ENCODE measurements at regions not wholly inside any gene's neighbourhood (a gene's known extent, or its start where the extent isn't known, plus 50 kb on each side); places are given as distances from the start of the nearest gene placed in this dataset.

DNA sequence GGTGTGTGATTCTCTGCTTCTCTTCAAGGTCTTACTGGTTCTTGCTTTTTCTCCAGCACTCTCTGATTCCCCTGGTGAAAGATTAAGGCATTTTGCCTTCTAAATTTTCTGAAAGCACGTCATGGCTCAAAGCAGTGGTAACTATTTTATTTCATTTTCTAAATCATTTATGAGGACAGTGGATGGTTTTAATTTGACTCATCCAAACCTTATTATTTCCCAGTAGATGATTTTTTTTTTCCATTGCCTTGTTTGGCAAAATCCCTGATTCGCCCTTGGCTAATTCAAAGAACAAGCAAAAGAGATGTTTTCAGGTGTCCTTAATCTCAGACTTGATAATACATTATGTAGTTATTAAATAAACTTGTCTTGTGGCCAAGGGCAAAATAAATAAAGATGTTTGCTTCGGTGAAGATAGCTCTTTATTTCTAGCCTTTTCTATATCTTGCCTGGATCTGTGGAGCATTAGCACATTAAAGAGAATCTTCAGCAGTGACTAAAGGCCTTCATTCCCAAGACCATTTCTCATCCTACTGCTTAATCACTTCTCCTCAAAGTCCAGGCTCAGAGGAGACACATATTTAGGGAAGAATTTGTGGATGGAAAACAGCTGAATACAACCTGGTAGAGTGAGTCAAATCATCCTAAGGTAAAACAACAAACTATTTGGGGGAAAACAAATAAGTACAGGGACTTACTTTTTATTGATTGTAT is 359.8 kb downstream of the DUSP10 start:
- DNase-seq = no peak

DNA sequence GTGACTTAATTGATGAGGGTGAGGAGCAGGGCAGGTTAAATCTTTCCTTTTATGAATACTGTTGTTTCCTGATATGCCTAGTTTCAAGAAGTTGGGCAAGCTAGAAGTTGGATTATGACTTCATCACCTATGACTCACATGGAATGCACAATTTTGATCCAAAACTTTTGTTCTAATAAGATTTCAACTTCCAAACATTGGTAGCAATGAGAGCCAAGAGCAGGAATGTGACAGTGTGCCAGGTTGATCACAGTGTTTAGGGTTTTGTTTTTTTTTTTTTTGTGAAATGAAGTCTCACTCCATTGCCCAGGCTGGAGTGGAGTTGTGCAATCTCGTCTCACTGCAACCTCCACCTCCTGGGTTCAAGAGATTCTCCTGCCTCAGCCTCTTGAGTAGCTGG is 349.4 kb downstream of the DUSP10 start:
- DNase-seq = no peak

DNA sequence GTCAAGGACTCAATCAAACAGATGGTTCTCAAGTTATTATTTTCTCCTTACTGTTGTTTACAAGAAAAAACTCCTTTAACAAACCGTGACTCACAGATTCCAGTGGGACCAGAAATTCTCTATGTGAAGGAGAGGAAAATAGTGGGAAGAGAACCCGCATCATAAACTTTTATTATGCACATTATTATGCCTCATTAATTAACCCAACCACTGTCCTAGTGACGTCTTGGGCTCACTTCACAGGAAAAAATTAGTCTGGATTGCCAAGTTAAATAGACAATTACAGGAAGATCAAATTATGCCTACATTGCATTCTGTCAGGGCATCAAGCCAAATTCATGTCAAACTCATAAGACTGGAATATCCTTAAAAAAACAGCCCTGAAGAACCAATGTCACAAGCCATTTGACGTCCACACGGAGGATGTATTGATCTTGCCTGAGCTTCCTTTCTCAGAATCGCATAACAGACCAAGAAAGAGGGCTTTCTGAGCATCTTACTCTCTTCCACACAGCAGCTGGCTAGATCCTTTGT is 347.8 kb downstream of the DUSP10 start:
- DNase-seq = no peak

DNA sequence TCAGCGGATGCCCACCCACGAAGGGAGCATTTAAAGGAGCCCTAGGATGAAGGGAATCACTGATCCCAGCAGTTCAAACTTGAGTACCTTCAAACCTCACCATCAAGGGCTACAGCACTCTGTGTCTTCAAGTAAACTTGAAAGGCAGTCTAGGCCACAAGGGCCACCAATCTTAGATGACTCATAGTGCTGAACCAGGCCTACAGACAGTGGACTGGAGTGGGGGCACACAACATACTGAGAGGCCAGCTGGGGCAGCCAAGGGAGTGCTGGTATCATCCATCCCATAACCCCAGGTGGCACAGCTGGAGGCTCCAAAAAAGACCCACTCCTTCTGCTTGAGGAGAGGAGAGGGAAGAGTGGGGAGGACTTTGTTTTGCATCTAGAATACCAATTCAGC is 345.4 kb downstream of the DUSP10 start:
- DNase-seq = no peak

DNA sequence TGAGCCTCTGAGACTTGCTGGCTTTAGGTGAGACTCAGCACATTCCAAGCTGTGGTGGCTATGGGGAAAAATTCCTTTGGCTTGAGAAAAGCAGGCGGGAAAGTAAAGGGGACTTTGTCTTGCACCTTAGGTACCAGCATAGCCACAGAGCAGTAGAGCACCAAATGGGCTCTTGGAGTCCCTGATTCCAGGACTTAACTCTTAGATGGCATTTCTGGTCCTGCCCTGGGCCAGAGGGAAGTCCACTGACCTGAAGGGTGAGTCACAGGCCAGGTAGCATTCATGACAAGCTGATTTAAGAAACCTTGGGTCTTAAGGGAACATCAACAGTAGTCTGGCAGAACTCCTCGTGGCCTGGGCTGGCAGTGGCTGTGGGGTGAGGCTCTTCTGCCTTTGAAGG is 344.7 kb downstream of the DUSP10 start:
- DNase-seq = no peak

DNA sequence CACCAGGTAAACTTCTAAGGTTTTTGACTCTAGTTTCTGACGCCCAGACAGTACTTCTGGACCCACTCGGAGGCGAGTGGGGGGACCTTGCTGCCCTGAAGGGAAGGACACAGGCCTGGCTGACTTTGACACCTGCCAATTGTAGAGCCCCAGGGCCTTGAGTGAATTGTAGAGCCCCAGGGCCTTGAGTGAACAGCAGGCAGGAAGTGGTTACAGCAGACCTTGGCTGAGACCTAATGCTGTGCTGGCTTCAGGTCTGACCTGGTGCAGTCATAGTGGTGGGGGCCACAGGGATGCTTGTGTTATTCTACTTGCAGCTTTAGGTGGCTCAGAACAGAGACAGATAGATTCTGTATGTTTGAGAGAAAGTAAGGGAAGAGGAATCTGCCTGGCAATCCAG is 344.3 kb downstream of the DUSP10 start:
- no peak for DNase-seq

DNA sequence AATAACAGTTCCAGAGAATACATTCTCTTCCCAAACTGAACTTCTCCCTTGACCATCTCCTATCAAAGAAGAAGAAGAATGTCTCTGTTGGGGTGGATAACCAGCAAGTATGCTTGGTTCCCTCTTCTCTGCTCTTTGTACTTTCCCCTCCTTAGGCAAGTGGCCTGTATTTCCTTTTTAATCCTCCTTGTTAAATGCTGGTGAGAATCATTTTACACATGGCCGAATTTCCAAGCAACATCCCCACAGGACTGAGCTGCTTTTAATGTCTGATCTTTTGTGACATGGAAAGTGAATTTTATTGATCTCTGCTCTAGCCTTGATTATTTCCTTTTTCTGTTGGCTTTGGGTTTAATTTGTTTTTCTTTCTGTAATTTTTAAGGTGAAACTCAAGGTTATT is 336.7 kb downstream of the DUSP10 start:
- no peak for DNase-seq

DNA sequence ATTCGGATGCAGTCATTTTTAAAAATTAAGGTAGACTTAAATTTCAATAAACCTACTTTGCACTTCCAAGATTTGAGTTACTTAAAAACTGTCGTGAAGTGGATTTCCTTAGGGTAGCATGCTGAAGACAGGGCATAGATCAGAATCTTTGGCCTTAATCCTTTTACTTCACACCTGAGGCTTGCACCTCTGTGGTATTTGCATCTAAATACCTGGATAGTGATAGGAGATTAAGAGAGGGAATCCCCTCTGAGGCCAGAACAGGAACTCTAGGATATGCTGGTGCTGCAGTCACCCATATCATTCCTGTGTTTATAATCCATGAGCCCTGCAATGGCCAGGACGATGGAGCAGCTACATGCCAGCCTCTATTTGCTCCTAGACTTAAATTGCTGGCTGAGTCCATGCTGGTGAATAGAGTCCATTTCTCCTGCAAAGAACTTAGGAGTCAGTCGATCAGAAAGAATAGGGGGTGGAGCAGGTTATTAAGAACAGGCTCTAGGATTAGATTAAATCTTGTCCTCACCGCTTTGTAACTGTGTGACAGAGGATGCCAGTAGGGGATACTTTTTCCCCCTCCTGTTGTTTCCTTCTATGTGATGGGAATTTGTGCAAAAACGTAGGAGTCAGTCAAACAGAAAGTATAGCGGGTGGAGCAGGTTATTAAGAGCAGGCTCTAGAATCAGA is 333.6 kb downstream of the DUSP10 start:
- no peak for DNase-seq

DNA sequence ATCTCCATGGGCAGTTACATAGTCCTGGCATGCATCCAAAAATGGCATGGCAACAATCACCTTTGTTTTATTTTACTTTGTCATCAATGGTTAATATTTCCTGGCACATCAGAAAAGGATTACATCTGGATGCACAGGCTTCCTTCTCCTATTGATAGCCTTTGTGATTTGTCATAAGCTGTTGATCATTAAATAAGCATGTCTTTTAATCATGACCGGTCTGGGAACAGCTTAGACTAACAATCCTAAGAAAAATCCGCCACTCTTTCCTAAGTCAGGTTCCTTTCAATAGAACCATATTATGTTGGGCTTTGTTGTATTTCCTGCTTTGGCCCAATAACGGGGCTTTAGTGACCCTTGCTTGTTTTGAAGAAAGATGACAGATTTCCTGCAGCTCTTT is 330.6 kb downstream of the DUSP10 start:
- DNase-seq = no peak

DNA sequence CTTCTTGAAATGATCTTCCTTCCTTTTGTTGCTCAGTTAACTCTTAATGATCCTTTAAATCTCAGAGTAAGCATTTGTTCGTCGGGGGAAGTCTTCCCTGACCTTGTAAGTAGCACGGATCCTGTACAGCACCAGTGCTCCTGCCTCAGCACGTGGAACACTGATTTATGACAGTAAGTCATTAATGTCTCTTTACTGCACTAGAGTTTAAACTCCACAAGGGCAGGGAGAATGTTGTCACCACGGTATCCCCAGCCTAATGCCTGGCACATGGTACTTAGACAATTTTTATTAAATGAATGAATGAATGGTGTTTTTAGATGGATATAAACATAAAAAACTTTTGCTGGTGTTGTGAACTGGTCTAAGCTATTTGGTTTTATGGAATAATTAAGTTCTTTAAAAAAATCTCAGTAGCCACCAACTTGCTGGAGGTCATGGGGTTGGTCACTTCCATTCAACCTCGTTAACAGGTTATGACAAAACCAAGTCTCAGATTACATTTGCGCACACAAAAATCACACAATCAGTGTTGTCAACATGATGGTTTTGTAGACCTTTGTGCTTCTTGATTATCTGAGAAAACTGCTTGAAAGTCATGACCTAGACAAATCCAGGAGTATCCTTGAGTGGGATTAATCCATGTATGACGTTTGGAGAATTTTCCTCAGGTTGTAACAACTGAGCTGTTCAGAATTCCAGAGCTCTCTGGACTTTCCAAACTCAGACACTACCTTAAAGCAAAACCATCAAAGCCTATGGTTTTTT is 326.9 kb downstream of the DUSP10 start:
- DNase-seq = no peak

DNA sequence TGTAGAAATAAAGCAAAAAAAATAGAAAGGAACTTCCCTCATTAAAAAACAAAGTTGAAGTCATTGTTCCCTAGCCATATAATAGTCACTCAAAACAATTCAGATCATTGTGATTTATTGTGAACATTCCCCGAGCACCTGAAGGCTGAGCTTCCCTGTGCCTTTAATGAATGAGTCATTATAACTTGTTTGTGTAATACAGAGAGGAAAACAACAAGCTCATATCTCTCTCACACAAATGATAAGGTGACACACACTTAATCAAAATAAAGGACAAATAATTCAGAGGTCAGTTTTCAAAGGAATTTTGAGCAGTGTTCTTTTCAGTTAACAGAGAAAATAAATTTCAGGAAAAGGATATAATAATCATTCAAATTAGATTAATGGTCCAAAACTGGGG is 326.2 kb downstream of the DUSP10 start:
- no peak for DNase-seq

DNA sequence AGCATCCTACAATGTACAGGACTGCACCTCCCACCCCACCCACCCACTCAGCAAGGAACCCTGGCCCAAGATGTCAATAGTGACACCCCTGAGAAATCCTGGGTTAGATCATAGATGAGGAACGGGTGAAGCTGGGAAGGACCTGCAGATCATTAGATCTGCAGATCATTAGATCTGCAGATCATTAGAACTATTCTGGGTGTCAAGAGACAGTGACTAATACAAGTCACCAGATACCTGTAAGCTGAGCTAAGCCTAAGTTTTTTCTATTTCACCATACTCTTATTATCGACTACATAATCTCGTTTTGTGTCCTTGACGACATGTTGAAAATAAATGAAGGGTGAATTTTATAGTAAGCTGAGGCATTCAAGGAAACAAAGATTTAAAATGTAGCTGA is 325.7 kb downstream of the DUSP10 start:
- no peak for DNase-seq

DNA sequence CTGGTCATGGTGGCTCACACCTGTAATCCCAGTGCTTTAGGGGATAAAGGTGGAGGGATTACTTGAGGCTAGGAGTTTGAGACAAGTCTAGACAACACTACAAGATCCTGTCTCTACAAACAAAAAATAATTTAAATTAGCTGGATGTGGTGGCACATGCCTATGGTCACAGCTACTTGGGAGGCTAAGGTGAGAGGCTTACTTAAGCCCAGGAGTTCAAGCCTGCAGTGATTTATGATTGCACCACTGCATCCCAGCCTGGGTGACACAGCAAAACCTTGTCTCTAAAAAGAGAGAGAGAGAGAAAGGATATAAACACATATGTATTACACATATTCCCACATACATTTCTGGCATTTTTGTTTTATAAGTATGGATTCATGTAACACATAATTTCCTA is 325.2 kb downstream of the DUSP10 start:
- DNase-seq = no peak

DNA sequence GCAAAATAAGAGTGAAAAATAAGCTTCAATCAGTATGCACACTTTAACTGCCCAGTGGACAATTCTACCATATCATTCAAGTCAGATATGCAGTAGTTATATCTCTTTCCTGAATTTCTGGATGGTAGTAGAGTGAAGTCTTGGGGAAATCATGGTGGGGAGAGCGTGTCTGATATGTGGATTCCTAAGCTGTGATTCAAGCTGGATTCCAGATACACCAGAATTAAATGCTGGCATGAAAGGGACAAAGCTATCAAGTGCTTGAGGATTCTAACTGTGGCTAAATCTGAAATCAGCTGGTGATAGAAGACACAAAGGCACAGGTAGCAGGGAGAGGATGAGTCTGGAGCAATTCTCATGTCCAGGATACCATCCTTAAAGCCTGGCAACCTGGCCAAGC is 323.5 kb downstream of the DUSP10 start:
- DNase-seq = no peak

DNA sequence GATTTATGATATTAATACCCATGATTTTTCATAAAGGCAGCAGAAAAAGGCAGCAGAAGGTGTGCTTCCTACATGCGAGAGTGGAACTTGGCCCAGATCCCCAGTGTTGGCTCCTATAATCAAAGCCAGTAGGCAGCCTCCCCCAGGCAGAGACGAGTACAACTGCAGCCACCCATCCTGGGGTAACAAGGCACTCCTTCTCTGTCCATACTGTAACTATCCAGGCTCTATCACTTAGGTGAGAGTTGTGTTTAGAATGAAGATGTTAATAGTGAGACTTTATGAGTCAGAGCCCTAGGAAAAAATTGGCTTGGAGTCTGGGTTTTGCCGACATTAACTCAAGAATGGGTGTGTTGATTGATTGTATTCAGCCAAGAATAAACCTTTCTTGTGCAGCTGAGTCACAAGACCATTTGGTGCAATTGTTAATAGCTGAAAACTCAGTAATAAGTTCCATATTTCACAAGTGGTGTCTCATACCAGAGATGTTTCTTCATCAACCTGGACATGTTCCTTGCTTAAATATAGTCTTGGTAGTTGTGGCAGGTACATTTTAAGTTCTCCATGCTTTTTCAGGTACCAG is 322.3 kb downstream of the DUSP10 start:
- no peak for DNase-seq

DNA sequence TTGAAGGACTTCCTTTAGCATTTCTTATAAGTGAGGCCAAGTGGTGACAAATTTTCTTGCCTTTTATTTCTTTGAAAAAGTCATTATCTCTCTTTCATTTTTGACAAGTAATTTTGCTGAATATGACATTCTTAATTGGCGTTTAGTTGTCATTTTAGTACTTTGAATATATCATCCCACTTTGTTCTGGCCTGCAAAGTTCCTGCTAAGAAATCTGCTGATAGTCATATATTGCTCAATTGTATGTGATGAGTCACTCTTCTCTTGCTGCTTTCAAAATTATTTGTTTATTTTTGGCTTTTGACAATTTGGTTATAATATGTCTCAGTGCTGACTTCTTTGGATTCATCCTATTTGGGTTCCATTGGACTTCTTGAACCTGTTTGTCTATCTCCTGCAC is 312.6 kb downstream of the DUSP10 start:
- no peak for DNase-seq

DNA sequence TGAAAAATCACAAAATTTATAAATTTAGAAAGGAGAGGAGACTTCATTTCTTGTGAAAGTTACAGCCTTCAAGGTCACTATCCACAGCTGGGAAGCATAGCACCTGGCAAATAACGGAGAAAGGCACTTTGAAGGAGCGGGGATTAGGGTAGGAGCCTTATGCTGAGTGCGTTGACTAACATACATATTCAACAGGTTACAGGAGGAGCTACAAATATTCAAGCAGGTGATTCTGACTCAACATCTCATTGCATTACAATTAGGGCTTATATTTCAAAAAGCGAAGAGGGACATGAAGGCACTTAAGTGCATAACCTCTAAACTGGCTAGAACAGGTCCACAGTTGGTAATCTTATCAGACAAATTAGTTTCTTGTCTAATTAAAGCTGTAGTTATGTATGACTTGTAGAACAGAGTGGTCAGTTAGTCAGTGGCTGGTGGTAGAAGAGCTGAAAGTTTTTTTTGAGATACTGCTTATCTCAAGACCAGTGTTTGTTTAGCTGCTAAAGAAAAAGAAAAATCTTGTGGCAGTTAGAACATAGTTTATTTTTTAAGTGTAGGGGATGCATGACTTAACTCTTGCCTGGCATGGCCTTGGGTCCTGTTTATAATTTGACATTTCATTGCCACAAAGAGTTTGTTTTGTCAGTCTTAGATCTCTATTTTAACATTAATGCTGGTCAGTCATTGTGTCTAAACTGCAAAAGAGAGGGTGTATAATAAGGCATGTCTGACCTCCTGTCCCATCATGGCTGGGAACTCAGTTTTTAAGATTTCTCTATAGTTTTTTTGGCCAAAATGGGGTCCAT is 311.5 kb downstream of the DUSP10 start:
- DNase-seq = no peak

DNA sequence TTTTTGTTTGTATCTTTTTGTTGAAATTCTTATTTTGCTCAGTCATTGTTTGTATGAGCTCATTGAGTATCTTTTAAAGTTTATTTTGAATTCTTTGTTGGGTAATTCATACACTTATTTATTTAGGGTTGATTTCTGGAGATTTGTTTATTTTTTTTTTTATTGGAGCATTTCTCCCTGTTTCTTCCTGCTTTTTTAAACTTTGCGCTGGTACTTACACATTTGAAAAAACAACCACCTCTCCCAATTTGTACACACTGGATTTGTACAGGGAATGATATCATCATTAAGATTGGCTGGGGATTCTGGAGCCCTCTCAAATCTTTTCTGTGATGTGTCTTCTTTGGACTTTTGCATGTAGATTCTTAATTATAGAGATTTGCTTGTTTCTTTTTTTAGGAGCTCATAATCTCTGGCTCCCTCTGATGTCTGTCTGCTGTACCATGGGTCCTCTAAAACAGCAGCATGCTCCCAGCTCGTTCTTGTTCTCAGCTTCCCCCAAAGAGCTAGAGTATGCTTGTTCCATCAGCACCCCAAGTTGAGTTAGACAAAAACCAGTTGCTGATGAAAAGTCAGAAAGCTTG is 310.7 kb downstream of the DUSP10 start:
- DNase-seq = no peak

DNA sequence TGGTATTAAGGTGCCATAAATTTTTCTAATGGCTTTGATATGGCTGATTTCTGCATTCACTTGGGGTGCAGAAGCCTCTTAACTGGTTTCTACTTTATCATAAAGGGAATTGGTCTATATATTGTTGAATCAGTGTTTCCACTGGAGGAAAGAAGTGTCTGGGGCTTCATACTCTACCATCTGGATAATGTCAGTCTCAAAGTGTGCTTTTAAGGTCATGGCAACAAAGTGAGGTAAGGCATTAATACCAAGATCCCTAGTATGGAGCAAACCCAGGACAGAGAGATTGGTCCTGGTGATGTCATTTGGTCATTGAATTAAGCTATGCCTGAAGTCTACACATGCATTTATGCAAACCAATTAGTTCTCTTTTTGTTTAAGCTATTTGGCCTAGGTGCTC is 309.9 kb downstream of the DUSP10 start:
- DNase-seq = no peak

DNA sequence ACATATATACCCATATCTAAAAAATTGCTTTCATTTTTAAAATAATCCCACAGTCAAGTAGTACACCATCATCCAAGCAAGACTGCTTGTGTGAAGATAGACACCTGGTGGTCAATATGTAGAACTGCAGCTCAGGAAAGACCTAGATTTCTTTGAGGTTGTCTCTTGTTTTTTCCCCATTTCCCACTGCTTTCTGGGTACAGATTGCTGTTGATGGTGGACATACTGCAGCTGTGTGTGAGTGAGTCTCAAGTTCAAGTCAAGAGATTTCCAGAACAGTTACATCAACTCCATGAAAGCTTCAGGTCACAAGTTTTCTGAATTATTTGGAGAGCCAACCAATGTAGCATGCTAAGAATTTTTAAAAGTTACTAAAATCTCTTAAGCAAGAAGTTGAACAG is 306.4 kb downstream of the DUSP10 start:
- DNase-seq = peak in 2 of 6 experiments; percentile 26 to 38

DNA sequence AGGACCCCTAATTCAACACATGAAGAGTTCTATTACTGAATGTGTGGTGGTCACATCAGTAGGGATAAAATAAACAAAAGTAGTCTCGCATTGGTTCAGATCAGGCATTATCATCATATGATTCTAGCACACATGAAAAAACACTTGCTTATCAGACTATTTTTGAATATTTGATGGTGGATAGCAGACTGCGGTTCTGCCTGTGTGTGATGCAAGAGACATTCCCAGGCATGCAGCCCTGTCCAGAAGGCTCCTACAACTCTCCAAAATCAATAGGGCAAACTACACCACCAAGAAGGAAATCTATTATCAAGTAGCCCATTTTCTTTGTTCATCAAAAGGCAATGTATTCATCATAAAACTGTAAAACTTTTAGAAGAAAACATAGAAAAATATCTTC is 304.7 kb downstream of the DUSP10 start:
- DNase-seq = no peak

DNA sequence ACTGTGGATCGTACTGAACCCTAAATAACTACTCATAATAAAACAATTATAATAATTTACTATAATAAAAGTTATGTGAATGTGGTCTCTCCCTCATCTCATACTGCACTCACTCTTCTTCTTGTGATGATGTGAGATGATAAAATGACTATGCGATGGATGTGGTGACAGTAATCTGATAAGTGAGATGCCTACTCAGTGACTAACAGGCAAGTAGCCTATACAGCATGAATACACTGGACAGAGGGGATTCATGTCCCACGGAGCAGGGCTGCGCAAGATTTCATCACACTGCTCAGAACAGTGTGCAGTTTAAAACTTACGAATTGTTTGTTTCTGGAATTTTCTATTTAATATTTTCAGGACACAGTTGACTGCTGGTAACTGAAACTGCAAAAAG is 304.0 kb downstream of the DUSP10 start:
- DNase-seq = no peak
